ENCODE measurements at regions not wholly inside any gene's neighbourhood (a gene's known extent, or its start where the extent isn't known, plus 50 kb on each side); places are given as distances from the start of the nearest gene placed in this dataset.

DNA sequence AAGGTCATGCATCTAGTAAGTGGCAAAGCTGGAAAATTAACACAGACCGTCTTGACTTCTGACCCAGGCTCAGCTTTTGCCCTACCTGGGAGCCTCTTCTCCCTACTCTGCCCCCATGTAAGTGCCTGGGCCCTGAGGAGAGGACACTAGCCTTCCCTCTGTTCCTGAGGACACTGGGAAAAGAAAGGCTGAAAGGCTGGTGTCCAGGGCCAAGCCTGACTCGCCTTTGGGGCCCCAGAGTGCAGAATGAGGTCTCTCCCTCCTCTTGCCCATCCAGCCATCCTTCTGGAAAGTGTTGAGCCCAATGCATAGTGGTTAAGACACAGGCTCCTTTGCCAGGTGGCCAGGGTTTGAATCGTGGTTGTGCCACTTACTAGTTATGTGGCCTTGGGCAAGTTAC lies 91.5 kb downstream of the PJA1 start:
- no peaks in the 10 kb centered on the region for H3K36me3 ChIP-seq (ENCODE audit: control insufficient read depth, insufficient read depth, low read length)
- H3K27ac ChIP-seq (ENCODE audit: low read depth, low read length) = no peak overlapping the region
- peaks cover 10% of the 10 kb centered on the region for H3K27me3 ChIP-seq (ENCODE audit: control insufficient read depth, insufficient read depth, low read length)
- no peak overlapping the region for H3K4me3 ChIP-seq (ENCODE audit: low read depth, low read length)
- DNase-seq (ENCODE audit: low read depth in 4 of 6, low spot score in 6 of 6) = no peak
- H3K9me3 ChIP-seq (ENCODE audit: control insufficient read depth, insufficient read depth, low read length) = no peaks in the 10 kb centered on the region
- 72% methylated on average over 2 of the region's 3 CpGs for WGBS (ENCODE audit: insufficient coverage)
- peaks cover 9% of the 10 kb centered on the region for H3K4me1 ChIP-seq (ENCODE audit: control insufficient read depth, insufficient read depth, low read length)

DNA sequence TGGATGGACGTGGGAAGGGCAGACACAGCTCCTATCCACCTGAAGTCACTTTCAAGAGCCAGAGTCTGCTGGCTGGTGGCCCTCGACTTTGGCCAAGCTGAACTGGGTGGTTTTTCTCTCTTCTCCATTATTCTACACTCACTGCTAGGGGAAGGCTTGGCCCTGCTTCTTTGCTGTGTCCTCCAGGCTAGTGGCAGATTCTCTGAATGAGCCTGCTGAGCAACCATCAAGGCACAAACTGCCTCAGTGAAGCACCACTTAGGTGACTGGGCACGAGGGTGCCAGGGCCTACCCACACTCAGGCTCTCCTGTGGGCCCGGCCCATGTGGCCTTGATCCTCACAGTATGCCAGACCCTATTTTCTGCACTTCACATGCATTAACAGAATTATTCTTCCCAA lies 92.0 kb downstream of the PJA1 start:
- no peak for DNase-seq (ENCODE audit: low read depth in 4 of 6, low spot score in 6 of 6)
- no peaks in the 10 kb centered on the region for H3K9me3 ChIP-seq (ENCODE audit: control insufficient read depth, insufficient read depth, low read length)
- H3K27me3 ChIP-seq (ENCODE audit: control insufficient read depth, insufficient read depth, low read length) = peaks cover 10% of the 10 kb centered on the region
- peaks cover 9% of the 10 kb centered on the region for H3K4me1 ChIP-seq (ENCODE audit: control insufficient read depth, insufficient read depth, low read length)
- H3K4me3 ChIP-seq (ENCODE audit: low read depth, low read length) = no peak overlapping the region
- WGBS (ENCODE audit: insufficient coverage) = 27% methylated on average over 2 of the region's 4 CpGs
- no peak overlapping the region for H3K27ac ChIP-seq (ENCODE audit: low read depth, low read length)
- H3K36me3 ChIP-seq (ENCODE audit: control insufficient read depth, insufficient read depth, low read length) = no peaks in the 10 kb centered on the region

DNA sequence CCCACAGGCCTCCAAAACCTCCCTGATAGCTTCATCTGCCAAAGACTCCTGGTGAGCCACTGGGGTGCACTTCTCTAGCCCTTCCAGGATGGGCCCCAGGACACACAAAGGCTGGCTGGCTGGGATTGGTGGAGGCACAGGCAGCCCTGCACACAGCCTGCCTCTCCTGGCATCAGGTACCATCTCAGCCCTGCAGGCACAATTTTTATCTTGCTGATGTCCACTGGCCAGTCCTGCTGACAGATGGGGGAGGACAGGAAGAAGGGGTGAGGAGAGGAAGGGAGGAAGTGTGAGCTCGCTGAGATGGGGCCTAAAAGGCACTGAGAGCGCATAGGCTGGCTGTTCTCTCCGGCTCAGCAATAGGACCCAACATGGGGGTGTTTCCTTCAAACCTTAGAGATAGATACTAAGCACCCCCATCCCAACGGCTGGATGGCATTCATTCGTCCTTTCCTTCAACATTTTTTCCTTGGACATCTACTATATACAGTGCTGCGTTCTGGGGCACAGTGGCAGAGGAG lies 92.7 kb downstream of the PJA1 start:
- H3K27me3 ChIP-seq (ENCODE audit: control insufficient read depth, insufficient read depth, low read length) = peaks cover 10% of the 10 kb centered on the region
- peaks cover 9% of the 10 kb centered on the region for H3K4me1 ChIP-seq (ENCODE audit: control insufficient read depth, insufficient read depth, low read length)
- no peak overlapping the region for H3K4me3 ChIP-seq (ENCODE audit: low read depth, low read length)
- 47% methylated on average over 3 of the region's 6 CpGs for WGBS (ENCODE audit: insufficient coverage)
- no peaks in the 10 kb centered on the region for H3K9me3 ChIP-seq (ENCODE audit: control insufficient read depth, insufficient read depth, low read length)
- no peaks in the 10 kb centered on the region for H3K36me3 ChIP-seq (ENCODE audit: control insufficient read depth, insufficient read depth, low read length)
- DNase-seq (ENCODE audit: low read depth in 4 of 6, low spot score in 6 of 6) = no peak
- no peak overlapping the region for H3K27ac ChIP-seq (ENCODE audit: low read depth, low read length)

DNA sequence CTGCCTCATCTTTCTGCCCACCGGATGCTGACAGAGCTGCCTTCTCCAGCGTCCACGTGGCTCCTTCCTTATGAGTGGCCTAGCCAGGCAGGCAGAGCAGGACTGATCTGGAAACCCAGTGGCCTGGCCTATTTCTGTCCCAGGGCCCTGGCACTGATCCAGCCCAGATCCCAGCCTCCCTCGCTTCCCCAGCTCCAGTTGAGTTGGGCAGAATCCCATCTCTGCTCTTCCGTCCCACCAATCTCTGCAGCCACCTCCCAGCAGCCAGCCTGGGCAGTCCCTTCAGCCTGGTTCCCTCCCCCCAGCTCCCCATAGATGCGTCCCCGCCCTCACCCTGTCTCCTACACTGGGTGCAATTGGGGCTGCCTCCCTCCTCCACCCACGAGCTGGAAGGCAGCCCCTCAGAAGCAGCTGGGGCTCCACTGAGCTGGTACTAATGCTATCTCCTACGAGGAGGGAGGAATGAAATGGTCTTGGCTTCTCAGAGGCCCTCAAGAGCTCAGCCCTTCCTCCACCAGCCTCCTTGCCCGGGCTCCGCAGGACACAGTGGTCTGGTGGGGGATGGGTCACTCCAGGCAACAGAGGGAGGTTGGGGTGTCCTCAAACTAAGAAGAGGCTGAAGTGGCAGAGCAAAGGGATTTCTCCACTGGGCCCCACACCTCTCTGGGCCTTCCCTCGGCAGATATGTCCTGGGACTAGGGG lies 94.2 kb downstream of the PJA1 start:
- H3K4me3 ChIP-seq (ENCODE audit: low read depth, low read length) = no peak overlapping the region
- no peak overlapping the region for H3K27ac ChIP-seq (ENCODE audit: low read depth, low read length)
- peaks cover 9% of the 10 kb centered on the region for H3K4me1 ChIP-seq (ENCODE audit: control insufficient read depth, insufficient read depth, low read length)
- peaks cover 8% of the 10 kb centered on the region for H3K27me3 ChIP-seq (ENCODE audit: control insufficient read depth, insufficient read depth, low read length)
- 63% methylated on average over 8 of the region's 12 CpGs for WGBS (ENCODE audit: insufficient coverage)
- DNase-seq (ENCODE audit: low read depth in 4 of 6, low spot score in 6 of 6) = peak in 1 of 6 donors; percentile 30
- H3K36me3 ChIP-seq (ENCODE audit: control insufficient read depth, insufficient read depth, low read length) = no peaks in the 10 kb centered on the region
- H3K9me3 ChIP-seq (ENCODE audit: control insufficient read depth, insufficient read depth, low read length) = no peaks in the 10 kb centered on the region

DNA sequence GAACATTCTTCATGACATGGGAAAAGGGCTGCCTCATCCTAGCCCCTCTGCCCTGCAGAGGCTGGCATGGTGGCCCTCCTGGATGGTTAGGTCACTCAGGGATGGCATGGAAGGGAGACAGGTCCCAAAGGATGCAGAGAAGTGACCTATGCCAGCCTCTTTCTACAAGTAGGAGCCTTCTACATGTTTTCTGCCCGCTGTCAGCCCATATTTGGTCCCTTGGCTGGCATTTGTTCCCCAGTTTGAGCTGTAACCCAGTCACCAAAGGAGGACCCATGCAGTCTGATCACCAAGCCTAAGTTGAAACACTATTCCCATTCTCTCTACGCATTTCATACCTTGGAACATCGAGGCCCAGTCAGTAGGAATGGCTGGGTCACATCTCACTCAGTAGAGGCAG lies 95.4 kb downstream of the PJA1 start:
- H3K27me3 ChIP-seq (ENCODE audit: control insufficient read depth, insufficient read depth, low read length) = peaks cover 8% of the 10 kb centered on the region
- no peaks in the 10 kb centered on the region for H3K9me3 ChIP-seq (ENCODE audit: control insufficient read depth, insufficient read depth, low read length)
- no peak for DNase-seq (ENCODE audit: low read depth in 4 of 6, low spot score in 6 of 6)
- H3K4me3 ChIP-seq (ENCODE audit: low read depth, low read length) = no peak overlapping the region
- no peak overlapping the region for H3K27ac ChIP-seq (ENCODE audit: low read depth, low read length)
- 74% methylated on average over 3 of the region's 3 CpGs for WGBS (ENCODE audit: insufficient coverage)
- H3K36me3 ChIP-seq (ENCODE audit: control insufficient read depth, insufficient read depth, low read length) = no peaks in the 10 kb centered on the region
- peaks cover 9% of the 10 kb centered on the region for H3K4me1 ChIP-seq (ENCODE audit: control insufficient read depth, insufficient read depth, low read length)

DNA sequence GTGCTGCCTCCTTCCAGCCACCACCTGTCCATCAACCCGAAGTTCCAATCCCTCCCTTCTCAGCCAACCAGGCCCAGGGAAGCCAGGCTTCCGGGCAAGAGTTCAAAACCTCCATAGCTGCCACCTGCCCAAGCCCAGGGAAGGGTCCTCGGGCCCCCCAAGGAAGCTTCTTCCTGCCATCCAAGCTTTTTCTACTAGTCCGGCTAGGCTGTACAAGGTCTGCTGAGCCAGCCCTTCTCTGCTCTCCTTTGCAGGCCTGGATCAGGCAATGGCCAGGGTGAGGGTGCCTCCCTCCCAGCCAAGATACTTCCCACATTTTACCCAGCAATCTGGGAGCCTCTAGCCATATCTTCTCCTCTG lies 96.2 kb downstream of the PJA1 start:
- no peak overlapping the region for H3K4me3 ChIP-seq (ENCODE audit: low read depth, low read length)
- H3K27me3 ChIP-seq (ENCODE audit: control insufficient read depth, insufficient read depth, low read length) = peaks cover 8% of the 10 kb centered on the region
- whole genome bisulfite sequencing (ENCODE audit: insufficient coverage) = 69% methylated on average over 4 of the region's 4 CpGs

DNA sequence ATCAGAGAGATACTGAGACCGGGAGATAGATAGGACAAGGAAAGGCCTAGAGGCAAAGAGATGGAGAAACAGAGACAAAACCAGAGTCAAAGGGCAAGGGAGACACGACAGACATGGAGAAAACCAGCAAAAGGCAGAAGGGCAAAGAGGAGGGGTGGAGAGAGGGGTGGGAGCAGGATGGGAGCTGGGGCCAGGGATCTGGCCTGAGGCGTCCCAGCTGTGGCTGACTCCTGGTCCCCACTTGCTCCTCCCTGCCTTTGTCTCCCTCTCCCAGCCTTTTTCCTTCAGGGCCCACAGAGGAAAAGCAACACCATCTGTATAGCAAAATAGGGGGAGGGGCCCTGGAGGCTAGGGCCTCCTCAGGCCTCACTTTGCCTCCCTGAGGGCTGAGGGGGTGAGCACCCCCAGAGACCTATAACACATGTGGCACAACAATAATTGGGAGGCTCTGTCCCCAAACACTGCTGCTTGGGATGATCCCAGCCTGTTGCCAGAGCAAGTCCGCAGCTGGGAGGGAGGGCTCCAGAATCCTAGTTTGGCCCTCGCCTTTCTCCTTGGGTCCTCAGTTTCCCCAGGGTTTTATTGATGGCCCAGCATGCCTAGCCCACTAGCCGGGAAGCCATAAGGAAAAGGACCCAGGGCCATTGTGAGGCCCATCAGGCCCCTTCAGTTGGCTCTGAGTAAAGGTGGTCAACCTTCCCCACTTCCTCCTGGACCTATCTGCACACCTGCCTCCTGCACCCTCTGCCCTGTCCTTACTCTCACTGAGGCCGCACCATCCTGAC lies 96.8 kb downstream of the PJA1 start:
- H3K9me3 ChIP-seq (ENCODE audit: control insufficient read depth, insufficient read depth, low read length) = no peaks in the 10 kb centered on the region
- WGBS (ENCODE audit: insufficient coverage) = 78% methylated on average over 5 of the region's 7 CpGs
- peaks cover 9% of the 10 kb centered on the region for H3K4me1 ChIP-seq (ENCODE audit: control insufficient read depth, insufficient read depth, low read length)
- H3K27ac ChIP-seq (ENCODE audit: low read depth, low read length) = no peak overlapping the region
- no peak for DNase-seq (ENCODE audit: low read depth in 4 of 6, low spot score in 6 of 6)
- H3K36me3 ChIP-seq (ENCODE audit: control insufficient read depth, insufficient read depth, low read length) = no peaks in the 10 kb centered on the region
- H3K4me3 ChIP-seq (ENCODE audit: low read depth, low read length) = no peak overlapping the region
- H3K27me3 ChIP-seq (ENCODE audit: control insufficient read depth, insufficient read depth, low read length) = peaks cover 8% of the 10 kb centered on the region

More for the DNA sequence above, 96.2 kb downstream of the PJA1 start:
- H3K27ac ChIP-seq (ENCODE audit: low read depth, low read length) = no peak overlapping the region
- no peak for DNase-seq (ENCODE audit: low read depth in 4 of 6, low spot score in 6 of 6)
- H3K9me3 ChIP-seq (ENCODE audit: control insufficient read depth, insufficient read depth, low read length) = no peaks in the 10 kb centered on the region
- no peaks in the 10 kb centered on the region for H3K36me3 ChIP-seq (ENCODE audit: control insufficient read depth, insufficient read depth, low read length)
- H3K4me1 ChIP-seq (ENCODE audit: control insufficient read depth, insufficient read depth, low read length) = peaks cover 9% of the 10 kb centered on the region

DNA sequence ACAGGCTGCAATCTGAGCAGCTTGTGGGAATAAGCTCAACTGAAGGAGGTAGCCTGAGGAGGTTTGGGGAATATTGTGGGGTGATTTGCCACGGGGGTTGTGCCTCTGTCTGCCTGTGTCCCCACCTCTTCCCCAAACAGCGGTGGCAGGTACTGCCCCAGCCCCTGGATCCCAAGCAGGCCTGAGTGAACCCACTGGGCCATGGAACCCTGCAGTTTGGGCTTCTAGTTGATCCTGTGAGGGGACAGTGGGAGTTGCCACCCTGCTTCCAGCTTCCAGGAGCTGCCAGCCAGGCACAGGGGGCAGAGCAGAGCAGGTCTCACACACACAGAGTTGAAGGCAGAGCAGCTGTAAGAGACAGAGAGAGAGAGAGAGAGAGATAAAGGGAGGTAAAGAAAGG lies 97.4 kb downstream of the PJA1 start:
- Histone ChIP-seq H3K27ac (ENCODE audit: low read depth, low read length) (no peak overlapping the region), H3K36me3 (ENCODE audit: control insufficient read depth, insufficient read depth, low read length) (no peaks in the 10 kb centered on the region), H3K27me3 (ENCODE audit: control insufficient read depth, insufficient read depth, low read length) (peaks cover 8% of the 10 kb centered on the region), H3K4me3 (ENCODE audit: low read depth, low read length) (no peak overlapping the region), H3K9me3 (ENCODE audit: control insufficient read depth, insufficient read depth, low read length) (no peaks in the 10 kb centered on the region), H3K4me1 (ENCODE audit: control insufficient read depth, insufficient read depth, low read length) (peaks cover 9% of the 10 kb centered on the region)
- DNase-seq (ENCODE audit: low read depth in 4 of 6, low spot score in 6 of 6) = no peak
- no CpG with 5 or more reads among the region's 2 CpGs for WGBS (ENCODE audit: insufficient coverage)

DNA sequence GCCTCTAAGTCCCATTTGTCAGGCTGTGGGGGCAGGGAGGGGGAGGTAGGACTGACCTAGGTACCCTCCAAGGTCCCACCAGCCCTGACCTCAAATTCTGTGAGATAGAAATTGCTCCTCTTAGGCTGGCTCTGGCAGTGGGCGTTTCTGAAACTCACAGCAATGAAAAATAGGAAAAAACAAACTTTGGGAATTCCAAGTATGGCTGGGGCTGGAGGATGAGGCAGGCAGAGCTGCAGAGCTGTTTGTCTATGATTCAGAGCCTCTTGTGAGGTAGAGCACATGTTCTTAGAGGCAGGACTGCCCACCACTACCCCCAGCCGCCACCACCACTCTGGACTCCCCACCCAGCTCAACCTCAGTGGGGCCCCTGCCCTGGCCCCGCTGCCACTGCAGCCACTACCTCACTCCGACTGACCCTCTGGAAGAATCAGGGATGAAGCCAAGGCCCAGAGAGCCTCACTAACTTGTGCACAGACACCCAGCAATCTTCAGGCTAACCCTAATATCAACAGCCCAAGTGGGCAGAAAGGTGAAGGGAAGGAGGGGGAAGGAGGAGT lies 98.2 kb downstream of the PJA1 start:
- DNase-seq (ENCODE audit: low read depth in 4 of 6, low spot score in 6 of 6) = no peak
- 62% methylated on average over 4 of the region's 4 CpGs for WGBS (ENCODE audit: insufficient coverage)
- H3K27ac ChIP-seq (ENCODE audit: low read depth, low read length) = no peak overlapping the region
- peaks cover 4% of the 10 kb centered on the region for H3K27me3 ChIP-seq (ENCODE audit: control insufficient read depth, insufficient read depth, low read length)
- H3K4me1 ChIP-seq (ENCODE audit: control insufficient read depth, insufficient read depth, low read length) = peaks cover 6% of the 10 kb centered on the region
- no peaks in the 10 kb centered on the region for H3K36me3 ChIP-seq (ENCODE audit: control insufficient read depth, insufficient read depth, low read length)
- no peaks in the 10 kb centered on the region for H3K9me3 ChIP-seq (ENCODE audit: control insufficient read depth, insufficient read depth, low read length)
- no peak overlapping the region for H3K4me3 ChIP-seq (ENCODE audit: low read depth, low read length)
